ENCODE measurements at regions not wholly inside any gene's neighbourhood (a gene's known extent, or its start where the extent isn't known, plus 50 kb on each side); places are given as distances from the start of the nearest gene placed in this dataset.

GRCh38 chr14:51458563-51458955 lies 193.2 kb upstream of the FRMD6 start:
- intact Hi-C loops (cut with micrococcal nuclease), result no loop called here
- Histone ChIP-seq H3K4me3 (no peak overlapping the region), H3K27ac (replicated peaks) (no peak overlapping the region), H3K36me3 (no peaks in the 10 kb centered on the region), H3K4me1 (no peaks in the 10 kb centered on the region), H3K27me3 (ENCODE audit: low read depth) (no peaks in the 10 kb centered on the region), H3K9me3 (replicated peaks) (no peaks in the 10 kb centered on the region)
- no peak for DNase-seq
- TF ChIP-seq CTCF (IDR thresholded peaks at IDR 0.05; ENCODE audit: borderline replicate concordance), result no peak

GRCh38 chr14:51460011-51460410 lies 191.7 kb upstream of the FRMD6 start:
- H3K27me3 ChIP-seq (ENCODE audit: low read depth), result no peaks in the 10 kb centered on the region
- H3K4me1 ChIP-seq, result no peaks in the 10 kb centered on the region
- TF ChIP-seq CTCF (IDR thresholded peaks at IDR 0.05; ENCODE audit: borderline replicate concordance), result no peak
- H3K4me3 ChIP-seq, result no peak overlapping the region
- H3K9me3 ChIP-seq (replicated peaks), result no peaks in the 10 kb centered on the region
- no peak for DNase-seq
- no peaks in the 10 kb centered on the region for H3K36me3 ChIP-seq
- no peak overlapping the region for H3K27ac ChIP-seq (replicated peaks)
- intact Hi-C loops (cut with micrococcal nuclease), result no loop called here

GRCh38 chr14:51462182-51462581 lies 189.5 kb upstream of the FRMD6 start:
- H3K9me3 ChIP-seq (replicated peaks), result no peaks in the 10 kb centered on the region
- H3K36me3 ChIP-seq, result no peaks in the 10 kb centered on the region
- no peak overlapping the region for H3K27ac ChIP-seq (replicated peaks)
- intact Hi-C loops (cut with micrococcal nuclease), result no loop called here
- DNase-seq, result no peak
- H3K4me3 ChIP-seq, result no peak overlapping the region
- no peak for TF ChIP-seq CTCF (IDR thresholded peaks at IDR 0.05; ENCODE audit: borderline replicate concordance)
- H3K27me3 ChIP-seq (ENCODE audit: low read depth), result no peaks in the 10 kb centered on the region
- no peaks in the 10 kb centered on the region for H3K4me1 ChIP-seq

- no peaks in the 10 kb centered on the region for H3K27me3 ChIP-seq (ENCODE audit: low read depth)
- H3K9me3 ChIP-seq (replicated peaks), result no peaks in the 10 kb centered on the region
- H3K36me3 ChIP-seq, result no peaks in the 10 kb centered on the region
- no peak overlapping the region for H3K27ac ChIP-seq (replicated peaks)
- no peak overlapping the region for H3K4me3 ChIP-seq
- no peak for DNase-seq
- no peak for TF ChIP-seq CTCF (IDR thresholded peaks at IDR 0.05; ENCODE audit: borderline replicate concordance)
- intact Hi-C loops (cut with micrococcal nuclease), result no loop called here
- no peaks in the 10 kb centered on the region for H3K4me1 ChIP-seq
Observed at GRCh38 chr14:51462706-51463105, 189.0 kb upstream of the FRMD6 start.

GRCh38 chr14:51463461-51463860 lies 188.2 kb upstream of the FRMD6 start:
- Histone ChIP-seq H3K36me3 (no peaks in the 10 kb centered on the region), H3K27ac (replicated peaks) (no peak overlapping the region), H3K9me3 (replicated peaks) (no peaks in the 10 kb centered on the region), H3K27me3 (ENCODE audit: low read depth) (no peaks in the 10 kb centered on the region), H3K4me1 (no peaks in the 10 kb centered on the region), H3K4me3 (no peak overlapping the region)
- intact Hi-C loops (cut with micrococcal nuclease), result no loop called here
- TF ChIP-seq CTCF (IDR thresholded peaks at IDR 0.05; ENCODE audit: borderline replicate concordance), result no peak
- DNase-seq, result no peak

- intact Hi-C loops (cut with micrococcal nuclease), result no loop called here
Observed at GRCh38 chr14:51464411-51464810, 187.3 kb upstream of the FRMD6 start.

More at GRCh38 chr14:51464411-51464810, 187.3 kb upstream of the FRMD6 start:
- no peak for TF ChIP-seq CTCF (IDR thresholded peaks at IDR 0.05; ENCODE audit: borderline replicate concordance)
- no peak overlapping the region for H3K4me3 ChIP-seq
- H3K27me3 ChIP-seq (ENCODE audit: low read depth), result no peaks in the 10 kb centered on the region
- H3K9me3 ChIP-seq (replicated peaks), result no peaks in the 10 kb centered on the region
- DNase-seq, result no peak
- H3K4me1 ChIP-seq, result no peaks in the 10 kb centered on the region
- no peaks in the 10 kb centered on the region for H3K36me3 ChIP-seq
- no peak overlapping the region for H3K27ac ChIP-seq (replicated peaks)

Measured in left ventricle myocardium inferior (tissue), 1 donor.